ENCODE measurements at regions not wholly inside any gene's neighbourhood (a gene's known extent, or its start where the extent isn't known, plus 50 kb on each side); places are given as distances from the start of the nearest gene placed in this dataset.
"Not testable (repeated sequence)": the region's sequence is repeated elsewhere in the genome, so short reads cannot be mapped to it uniquely, and the experiment has no call there.

- DNase-seq, result no peak
Observed at GRCh38 chr3:34066999-34067398, 268.6 kb downstream of the PDCD6IP start.

- DNase-seq, result no peak
Observed at GRCh38 chr3:34067536-34068051, 269.2 kb downstream of the PDCD6IP start.

- DNase-seq, result no peak
Observed at GRCh38 chr3:34068505-34068904, 270.1 kb downstream of the PDCD6IP start.

- no peak for DNase-seq
Observed at GRCh38 chr3:34070831-34071585, 272.6 kb downstream of the PDCD6IP start.

- no peak for DNase-seq
Observed at GRCh38 chr3:34072297-34072696, 273.9 kb downstream of the PDCD6IP start.

- DNase-seq, result no peak
Observed at GRCh38 chr3:34073111-34073510, 274.7 kb downstream of the PDCD6IP start.

GRCh38 chr3:34073961-34074360 lies 275.5 kb downstream of the PDCD6IP start:
- no peak for DNase-seq

GRCh38 chr3:34075975-34076374 lies 277.5 kb downstream of the PDCD6IP start:
- no peak for DNase-seq

- DNase-seq, result no peak
Observed at GRCh38 chr3:34077417-34078195, 279.2 kb downstream of the PDCD6IP start.

GRCh38 chr3:34078418-34078817 lies 280.0 kb downstream of the PDCD6IP start:
- no peak for DNase-seq

- DNase-seq, result not testable (repeated sequence)
Observed at GRCh38 chr3:34079849-34080248, 281.4 kb downstream of the PDCD6IP start.

GRCh38 chr3:34090379-34090778 lies 291.9 kb downstream of the PDCD6IP start:
- not testable (repeated sequence) for DNase-seq

GRCh38 chr3:34090876-34091275 lies 292.4 kb downstream of the PDCD6IP start:
- DNase-seq, result no peak

GRCh38 chr3:34094280-34094679 lies 295.9 kb downstream of the PDCD6IP start:
- DNase-seq, result not testable (repeated sequence)

GRCh38 chr3:34102288-34102687 lies 303.9 kb downstream of the PDCD6IP start:
- no peak for DNase-seq

- no peak for DNase-seq
Observed at GRCh38 chr3:34106379-34106778, 307.9 kb downstream of the PDCD6IP start.

- DNase-seq, result no peak
Observed at GRCh38 chr3:34106879-34107278, 308.4 kb downstream of the PDCD6IP start.

GRCh38 chr3:34107669-34108068 lies 309.2 kb downstream of the PDCD6IP start:
- DNase-seq, result no peak

GRCh38 chr3:34109021-34109420 lies 310.6 kb downstream of the PDCD6IP start:
- DNase-seq, result no peak

- no peak for DNase-seq
Observed at GRCh38 chr3:34109846-34110245, 311.4 kb downstream of the PDCD6IP start.

GRCh38 chr3:34111361-34111760 lies 312.9 kb downstream of the PDCD6IP start:
- no peak for DNase-seq

- DNase-seq, result not testable (repeated sequence)
Observed at GRCh38 chr3:34112261-34112660, 313.8 kb downstream of the PDCD6IP start.

GRCh38 chr3:34131091-34131490 lies 332.7 kb downstream of the PDCD6IP start:
- no peak for DNase-seq

GRCh38 chr3:34132069-34132692 lies 333.8 kb downstream of the PDCD6IP start:
- DNase-seq, result no peak

Measured in activated CD8-positive, alpha-beta memory T cell treated with anti-CD3 and anti-CD28 coated beads, Interleukin-2, amount 50 U/mL, for 48 hours (primary cell).